HG03060 (cell line): ENCODE measurements at regions not wholly inside any gene's neighbourhood (a gene's known extent, or its start where the extent isn't known, plus 50 kb on each side); places are given as distances from the start of the nearest gene placed in this dataset.
"Not testable (repeated sequence)": the region's sequence is repeated elsewhere in the genome, so short reads cannot be mapped to it uniquely, and the experiment has no call there.

ENCODE experiments used
- ATAC-seq: cut with Tn5 transposase; IDR thresholded peaks from one replicate; pipeline ENCODE4 v1.9.1; 2021; ENCODE audit warnings: low read depth, moderate number of reproducible peaks; ENCODE audit not compliant: unreplicated experiment

DNA sequence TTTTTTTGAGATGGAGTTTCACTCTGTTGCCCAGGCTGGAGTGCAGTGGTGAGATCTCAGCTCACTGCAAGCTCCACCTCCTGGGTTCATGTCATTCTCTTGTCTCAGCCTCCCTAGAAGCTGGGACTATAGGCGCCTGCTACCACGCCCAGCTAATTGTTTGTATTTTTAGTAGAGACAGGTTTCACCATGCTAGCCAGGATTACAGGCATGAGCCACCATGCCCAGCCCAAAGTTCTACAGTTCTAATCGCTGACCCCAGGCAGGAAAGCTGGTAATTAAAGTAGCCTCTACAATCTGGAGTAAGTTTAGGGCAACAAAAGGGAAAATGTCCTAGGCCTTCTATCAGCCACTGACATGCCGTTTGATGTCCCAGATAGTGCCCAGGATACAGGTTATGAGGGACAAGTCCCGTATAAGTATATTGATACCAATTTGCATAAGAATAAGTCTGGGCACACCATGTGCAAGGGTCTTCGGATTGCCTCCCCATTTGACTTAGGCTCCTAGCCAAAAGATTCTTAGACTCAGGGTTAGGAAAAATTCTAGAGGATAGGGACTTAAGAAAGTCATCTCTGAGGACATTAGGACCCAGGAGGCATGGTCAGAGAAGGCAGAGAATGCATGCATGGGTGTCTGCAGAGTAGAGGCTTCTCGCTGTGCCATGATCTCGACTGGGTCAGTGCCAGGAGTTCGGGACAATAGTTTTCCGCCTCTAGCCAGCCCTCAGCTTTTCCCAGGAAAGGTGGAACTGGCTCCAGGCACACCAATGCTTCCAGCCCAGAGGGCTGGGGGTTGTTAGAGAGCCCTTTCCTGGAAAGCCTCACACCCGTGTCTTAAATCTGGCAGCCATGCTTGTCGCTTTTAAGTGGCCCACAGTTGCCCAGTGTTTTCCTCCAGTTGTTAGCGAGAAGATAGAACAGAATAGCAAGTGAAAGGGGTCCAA lies 1111.1 kb downstream of the TAF11L14 start:
- peak; percentile 29 for ATAC-seq

- ATAC-seq = peak; percentile 72
These were observed 1111.8 kb downstream of the TAF11L14 start for GRCh38 chr5:18745988-18746615.

DNA sequence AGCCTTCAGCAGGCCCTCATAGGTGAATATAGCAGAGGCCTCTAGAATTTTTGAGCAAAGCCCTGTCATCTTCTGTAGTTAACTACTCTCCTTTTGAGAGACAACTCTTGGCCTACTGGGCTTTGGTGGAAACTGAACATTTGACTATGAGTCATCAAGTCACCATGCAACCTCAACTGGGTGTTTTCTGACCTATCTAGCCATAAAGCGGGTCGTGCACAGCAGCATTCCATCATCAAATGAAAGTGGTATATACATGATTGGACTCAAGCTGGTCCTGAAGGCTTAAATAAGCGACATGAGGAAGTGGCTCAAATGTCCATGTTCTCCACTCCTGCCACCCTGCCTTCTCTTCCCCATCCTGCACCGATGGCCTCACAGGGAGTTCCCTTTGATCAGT lies 1115.5 kb downstream of the TAF11L14 start:
- peak; percentile 22 for ATAC-seq

DNA sequence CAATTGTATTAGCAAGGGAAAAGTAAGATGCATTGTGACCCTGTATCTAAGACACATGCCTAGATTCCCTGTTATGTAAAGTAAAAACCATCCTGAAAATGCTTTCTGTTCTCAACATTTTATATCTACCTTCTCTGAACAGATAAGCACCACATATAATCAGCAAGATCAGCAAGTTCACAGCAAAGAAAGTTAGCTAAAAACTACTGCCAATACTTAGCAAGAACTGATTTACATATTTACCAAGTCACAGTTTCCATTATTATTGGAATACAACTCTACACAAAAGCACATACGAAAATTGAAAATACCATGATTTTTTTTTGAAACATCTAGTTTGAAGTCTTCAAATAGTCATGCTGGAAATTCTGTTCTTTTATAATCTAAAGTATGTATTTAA lies 1118.1 kb downstream of the TAF11L14 start:
- no peak for ATAC-seq

- ATAC-seq = no peak
These were observed 1119.9 kb downstream of the TAF11L14 start for GRCh38 chr5:18754201-18754600.

DNA sequence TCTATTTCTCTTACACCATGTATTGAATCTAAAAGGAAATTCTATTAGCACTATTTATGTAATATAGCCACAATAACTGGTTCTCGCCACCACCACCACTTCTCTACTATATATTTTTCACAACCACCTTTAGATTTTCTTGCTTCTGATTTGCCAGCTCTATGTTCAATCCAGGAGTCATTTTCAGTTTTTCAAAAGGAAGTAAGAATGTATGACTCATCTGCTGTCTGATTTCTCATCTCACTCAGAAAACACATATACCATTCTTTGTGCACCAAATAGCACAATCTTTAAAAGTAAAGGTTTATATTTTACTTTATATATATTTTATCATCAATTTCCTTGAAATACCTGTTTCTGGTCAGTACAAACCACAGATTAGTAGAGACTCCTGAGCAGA lies 1127.5 kb downstream of the TAF11L14 start:
- peak; percentile 84 for ATAC-seq

DNA sequence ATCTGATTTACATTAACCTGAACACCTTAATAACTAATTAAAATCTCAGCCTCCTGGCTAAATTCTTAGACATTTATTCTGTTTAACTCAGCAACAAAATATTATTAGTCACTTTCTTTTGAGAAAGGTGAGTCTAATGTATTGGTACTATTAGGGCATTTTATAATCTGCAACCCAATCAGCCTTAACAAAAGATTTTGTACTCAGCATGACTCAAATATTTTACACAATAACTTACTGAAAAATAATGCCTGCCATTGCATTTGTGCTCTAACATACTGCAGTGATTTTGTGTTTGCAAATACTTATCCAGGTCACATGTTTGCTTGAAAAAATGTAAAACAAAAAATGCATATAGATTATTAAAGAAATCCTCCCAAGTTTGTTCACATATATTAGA lies 1129.9 kb downstream of the TAF11L14 start:
- no peak for ATAC-seq

DNA sequence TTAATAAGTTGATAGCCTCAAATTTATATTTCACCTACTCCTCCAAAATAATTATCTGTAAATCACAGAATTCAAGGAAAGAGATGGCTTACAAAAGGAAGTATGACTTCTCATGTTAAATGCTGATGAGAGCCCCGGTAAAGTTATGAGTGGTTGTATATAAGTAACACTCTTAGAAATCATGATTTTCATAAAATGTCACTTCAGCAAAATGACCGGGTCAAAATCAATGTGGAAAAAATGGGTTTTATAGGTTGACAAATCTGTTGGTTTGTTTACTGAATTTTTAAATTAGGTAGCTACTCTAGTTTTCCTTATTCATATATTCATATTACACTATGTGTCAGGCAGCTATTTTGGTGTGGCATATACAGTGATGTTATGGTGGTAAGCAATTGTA lies 1131.0 kb downstream of the TAF11L14 start:
- ATAC-seq = no peak

DNA sequence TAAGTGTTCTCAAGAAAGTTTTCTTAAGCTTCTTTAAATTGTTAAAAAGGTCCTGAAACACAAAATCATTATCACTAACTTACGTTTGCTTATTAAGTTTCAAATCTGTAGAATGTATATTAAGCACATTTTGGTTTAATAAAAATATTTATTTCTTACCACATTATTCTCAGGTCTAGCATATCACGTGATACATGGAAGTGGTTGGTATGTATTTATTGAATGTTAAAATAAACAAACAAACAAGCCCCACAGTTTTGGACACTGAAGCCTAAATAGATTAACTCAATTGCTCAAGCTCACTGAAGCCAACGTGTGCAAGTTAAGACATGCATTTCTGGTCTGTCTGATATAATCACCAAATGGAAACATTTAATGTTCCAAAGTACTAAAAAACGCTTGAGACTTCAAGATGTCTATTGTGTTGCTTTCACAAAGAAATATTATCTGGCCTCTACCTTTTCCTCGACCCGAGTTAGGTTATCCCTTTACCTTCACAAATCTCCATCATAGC lies 1136.9 kb downstream of the TAF11L14 start:
- ATAC-seq = no peak

GRCh38 chr5:18772475-18772874 lies 1138.2 kb downstream of the TAF11L14 start:
- no peak for ATAC-seq

- no peak for ATAC-seq
These were observed 1144.0 kb downstream of the TAF11L14 start for GRCh38 chr5:18778225-18778624.

- no peak for ATAC-seq
These were observed 1155.1 kb downstream of the TAF11L14 start for GRCh38 chr5:18789218-18789998.

- ATAC-seq = no peak
These were observed 1157.9 kb downstream of the TAF11L14 start for GRCh38 chr5:18792145-18792544.

GRCh38 chr5:18797222-18797621 lies 1163.0 kb downstream of the TAF11L14 start:
- no peak for ATAC-seq

GRCh38 chr5:18798058-18798457 lies 1163.8 kb downstream of the TAF11L14 start:
- ATAC-seq = no peak

- ATAC-seq = no peak
These were observed 1165.3 kb downstream of the TAF11L14 start for GRCh38 chr5:18799482-18800128.

DNA sequence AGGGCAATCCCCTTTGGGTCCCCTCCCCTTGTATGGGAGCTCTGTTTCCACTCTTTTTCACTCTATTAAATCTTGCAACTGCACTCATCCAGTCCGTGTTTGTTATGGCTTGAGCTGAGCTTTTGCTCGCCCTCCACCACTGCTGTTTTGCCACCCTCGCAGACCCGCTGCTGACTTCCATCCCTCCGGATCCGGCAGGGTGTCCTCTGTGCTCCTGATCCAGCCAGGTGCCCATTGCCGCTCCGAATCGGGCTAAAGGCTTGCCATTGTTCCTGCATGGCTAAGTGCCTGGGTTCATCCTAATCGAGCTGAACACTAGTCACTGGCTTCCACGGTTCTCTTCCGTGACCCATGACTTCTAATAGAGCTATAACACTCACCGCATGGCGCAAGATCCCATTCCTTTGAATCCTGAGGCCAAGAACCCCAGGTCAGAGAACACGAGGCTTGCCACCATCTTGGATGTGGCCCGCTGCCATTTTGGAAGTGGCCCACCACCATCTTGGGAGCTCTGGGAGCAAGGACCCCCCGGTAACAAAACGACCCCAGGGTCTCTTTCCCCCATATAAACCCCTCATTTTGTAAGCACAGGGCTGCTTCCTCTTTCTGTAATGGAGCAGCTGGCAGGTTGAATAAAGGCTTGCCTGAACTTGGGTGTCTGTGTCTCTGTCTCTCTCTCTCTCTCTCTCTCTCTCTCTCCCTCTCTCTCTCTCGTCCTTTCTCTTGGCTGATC lies 1166.2 kb downstream of the TAF11L14 start:
- no peak for ATAC-seq

DNA sequence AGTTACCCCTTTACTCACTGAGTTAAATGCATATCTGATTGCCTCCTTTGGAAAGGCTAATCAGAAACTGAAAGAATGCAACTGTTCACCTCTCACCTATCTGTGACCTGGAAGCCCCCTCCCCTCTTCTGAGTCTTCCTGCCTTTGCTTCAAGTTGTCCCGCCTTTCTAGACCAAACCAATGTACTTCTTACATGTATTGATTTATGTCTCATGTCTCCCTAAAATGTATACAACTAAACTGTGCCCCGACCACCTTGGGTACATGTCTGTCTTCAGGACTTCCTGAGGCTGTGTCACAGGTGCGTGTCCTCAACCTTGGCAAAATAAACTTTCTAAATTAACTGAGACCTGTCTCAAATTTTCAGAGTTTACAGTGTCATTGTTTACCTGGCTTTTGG lies 1167.2 kb downstream of the TAF11L14 start:
- ATAC-seq = not testable (repeated sequence)

DNA sequence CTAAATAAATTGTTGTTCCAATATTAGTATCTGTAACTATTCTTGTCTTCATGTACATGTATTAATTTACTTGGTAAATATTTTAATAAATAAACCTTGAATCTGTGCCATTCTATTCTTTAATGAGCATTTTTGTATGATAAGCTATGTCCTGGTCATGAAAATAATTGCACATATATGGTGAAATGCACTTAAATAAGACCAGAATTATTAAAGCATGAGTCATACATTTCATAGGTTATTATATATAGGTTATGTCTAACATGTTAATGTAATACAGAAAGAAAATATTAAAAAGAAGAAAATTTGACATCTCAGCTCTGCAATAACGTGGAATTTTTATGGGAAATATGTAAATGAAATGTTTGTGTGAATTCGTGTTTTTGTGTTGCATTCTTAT lies 1168.1 kb downstream of the TAF11L14 start:
- no peak for ATAC-seq

DNA sequence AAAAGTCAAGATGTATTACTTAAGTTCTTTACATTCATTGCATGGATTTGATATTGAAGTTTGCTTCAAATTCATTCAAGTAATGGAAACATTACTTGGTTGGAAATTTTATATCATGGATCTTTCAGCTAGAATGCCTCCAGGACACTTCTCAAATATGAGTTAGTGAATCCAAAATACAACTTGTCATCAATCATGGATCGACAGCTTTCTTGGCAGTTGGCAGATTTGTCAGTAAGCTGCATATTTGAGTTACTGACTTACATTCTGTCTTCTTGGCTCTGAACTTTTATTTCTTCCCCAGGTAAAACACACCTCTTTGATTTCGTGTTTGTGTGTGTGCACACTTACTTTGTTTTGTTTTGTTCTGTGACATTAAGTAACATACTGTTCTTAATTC lies 1171.1 kb downstream of the TAF11L14 start:
- ATAC-seq = no peak
